Epithelial cell of proximal tubule (primary cell): ENCODE measurements at regions not wholly inside any gene's neighbourhood (a gene's known extent, or its start where the extent isn't known, plus 50 kb on each side); places are given as distances from the start of the nearest gene placed in this dataset.
A peak's percentile ranks its signal among the peaks of the same experiment; 100 is the strongest.

Experiments used
- DNase-seq: peaks from one replicate; pipeline ENCODE4 v3.0.0-alpha.2; 2011; ENCODE audit warnings: low read depth
- H3K4me3 ChIP-seq: 2 replicates; pipeline ENCODE4 v1.5.1; 2011; ENCODE audit warnings: low read depth, mild to moderate bottlenecking, low read length
- CTCF ChIP-seq: conservative IDR thresholded peaks from 2 replicates; pipeline ENCODE4 v1.5.1; 2012; ENCODE audit warnings: low read depth, mild to moderate bottlenecking, low read length

- no peak for DNase-seq
- H3K4me3 ChIP-seq = no peak overlapping the region
- no peak for TF ChIP-seq CTCF
These were observed 470.1 kb upstream of the NRP1 start for GRCh38 chr10:33804584-33804983.

- peak; percentile 67 for DNase-seq
- TF ChIP-seq CTCF = no peak
- H3K4me3 ChIP-seq = no peak overlapping the region
These were observed 468.8 kb upstream of the NRP1 start for GRCh38 chr10:33803248-33803647.

- TF ChIP-seq CTCF = no peak
- no peak overlapping the region for H3K4me3 ChIP-seq
- peak; percentile 52 for DNase-seq
These were observed 468.1 kb upstream of the NRP1 start for GRCh38 chr10:33802566-33802965.

- DNase-seq = peak; percentile 94
- TF ChIP-seq CTCF = no peak
- H3K4me3 ChIP-seq = no peak overlapping the region
These were observed 467.2 kb upstream of the NRP1 start for GRCh38 chr10:33801705-33802104.

- no peak for TF ChIP-seq CTCF
- no peak overlapping the region for H3K4me3 ChIP-seq
- no peak for DNase-seq
These were observed 466.5 kb upstream of the NRP1 start for GRCh38 chr10:33800986-33801385.

GRCh38 chr10:33800545-33800944 lies 466.1 kb upstream of the NRP1 start:
- no peak for TF ChIP-seq CTCF
- no peak overlapping the region for H3K4me3 ChIP-seq
- DNase-seq = no peak

GRCh38 chr10:33799944-33800323 lies 465.5 kb upstream of the NRP1 start:
- DNase-seq = no peak
- H3K4me3 ChIP-seq = no peak overlapping the region
- TF ChIP-seq CTCF = no peak
